CD14-positive monocyte (primary cell): ENCODE measurements at regions not wholly inside any gene's neighbourhood (a gene's known extent, or its start where the extent isn't known, plus 50 kb on each side); places are given as distances from the start of the nearest gene placed in this dataset.

Experiments used
- DNase-seq, 3 donors: peaks; one replicate each; pipeline ENCODE4 v3.0.0-alpha.2; 2011 to 2022
- H2AFZ ChIP-seq: 2 replicates; pipeline ENCODE4 v1.6.0; 2012; ENCODE audit warnings: mild to moderate bottlenecking, low read depth, low read length, inconsistent platforms; ENCODE audit not compliant: insufficient read depth, poor library complexity, severe bottlenecking
- H3K27ac ChIP-seq, 2 donors: 1 replicate in 1 of 2; 2 replicates in 1 of 2; pipeline ENCODE4 v1.5.1; 2012 to 2013; ENCODE audit warnings: low read length in 2 of 2, control low read depth in 1 of 2, inconsistent platforms in 1 of 2, low read depth in 1 of 2, mild to moderate bottlenecking in 1 of 2
- H3K27me3 ChIP-seq, 2 donors: one replicate each; pipeline versions ENCODE4 v1.6.0 to v1.6.1; 2011 to 2013; ENCODE audit warnings: low read length in 2 of 2; ENCODE audit not compliant: control insufficient read depth in 2 of 2, insufficient read depth in 2 of 2
- H3K36me3 ChIP-seq, 2 donors: replicated peaks in 1 of 2; 1 replicate in 1 of 2; 2 replicates in 1 of 2; pipeline versions ENCODE4 v1.5.1 to v1.6.1; 2012 to 2013; ENCODE audit warnings: low read length in 2 of 2, control low read depth in 1 of 2, inconsistent platforms in 1 of 2, mild to moderate bottlenecking in 1 of 2; ENCODE audit not compliant: insufficient read depth in 2 of 2, control insufficient read depth in 1 of 2
- H3K4me1 ChIP-seq, 2 donors: 1 replicate in 1 of 2; 2 replicates in 1 of 2; pipeline versions ENCODE4 v1.5.1 to v1.6.1; 2012 to 2013; ENCODE audit warnings: low read length in 2 of 2, control low read depth in 1 of 2, inconsistent platforms in 1 of 2, mild to moderate bottlenecking in 1 of 2, moderate library complexity in 1 of 2; ENCODE audit not compliant: insufficient read depth in 2 of 2, control insufficient read depth in 1 of 2
- H3K4me2 ChIP-seq: replicated peaks from 2 replicates; pipeline ENCODE3; 2012; ENCODE audit warnings: low read length, moderate library complexity, mild to moderate bottlenecking; ENCODE audit not compliant: poor library complexity, severe bottlenecking; ENCODE audit errors: extremely low read depth
- H3K4me3 ChIP-seq, 3 experiments: fragments of 200-600 bp in 1 of 3; sonication (generic) in 1 of 3; replicated peaks in 1 of 3; 1 replicate in 2 of 3; 2 replicates in 1 of 3; pipeline ENCODE4 v1.5.1; 2011 to 2013; ENCODE audit warnings: low read length in 3 of 3, mild to moderate bottlenecking in 3 of 3, control low read depth in 2 of 3, low read depth in 2 of 3, inconsistent platforms in 1 of 3, moderate library complexity in 1 of 3
- H3K79me2 ChIP-seq: 2 replicates; pipeline ENCODE4 v1.6.0; 2012; ENCODE audit warnings: mild to moderate bottlenecking, control low read depth, inconsistent platforms, low read length, moderate library complexity; ENCODE audit not compliant: insufficient read depth
- H3K9ac ChIP-seq: 2 replicates; pipeline ENCODE4 v1.6.0; 2017; ENCODE audit warnings: low read length, mild to moderate bottlenecking; ENCODE audit not compliant: insufficient read depth, poor library complexity, severe bottlenecking
- H3K9me3 ChIP-seq, 2 donors: replicated peaks in 1 of 2; 1 replicate in 1 of 2; 2 replicates in 1 of 2; pipeline versions ENCODE4 v1.5.1 to v1.6.1; 2012 to 2013; ENCODE audit warnings: low read length in 2 of 2, control low read depth in 1 of 2; ENCODE audit not compliant: control insufficient read depth in 1 of 2, insufficient read depth in 1 of 2
- H4K20me1 ChIP-seq: 2 replicates; pipeline ENCODE4 v1.6.0; 2012; ENCODE audit warnings: mild to moderate bottlenecking, low read length, control low read depth, moderate library complexity; ENCODE audit not compliant: insufficient read depth
- H3K27ac Mint-ChIP-seq, 7 donors: one replicate each; pipeline ENCODE4 v1.8.0; 2020; ENCODE audit warnings: mild to moderate bottlenecking in 7 of 7, mixed read lengths in 7 of 7, moderate library complexity in 6 of 7, inconsistent platforms in 2 of 7
- H3K27me3 Mint-ChIP-seq, 3 donors: one replicate each; pipeline ENCODE4 v1.8.0; 2021 to 2022; ENCODE audit warnings: low read depth in 3 of 3, mild to moderate bottlenecking in 3 of 3, mixed read lengths in 3 of 3, moderate library complexity in 3 of 3, inconsistent platforms in 1 of 3
- H3K36me3 Mint-ChIP-seq, 2 donors: one replicate each; pipeline ENCODE4 v1.8.0; 2020; ENCODE audit warnings: mixed read lengths in 2 of 2, inconsistent platforms in 1 of 2, mild to moderate bottlenecking in 1 of 2
- H3K4me1 Mint-ChIP-seq: one replicate; pipeline ENCODE4 v1.8.0; 2020; ENCODE audit warnings: mild to moderate bottlenecking, mixed read lengths
- H3K4me3 Mint-ChIP-seq, 2 donors: one replicate each; pipeline ENCODE4 v1.8.0; 2020; ENCODE audit warnings: mild to moderate bottlenecking in 2 of 2, mixed read lengths in 2 of 2, moderate library complexity in 1 of 2
- H3K9me3 Mint-ChIP-seq, 7 donors: one replicate each; pipeline ENCODE4 v1.8.0; 2020 to 2022; ENCODE audit warnings: mixed read lengths in 7 of 7, mild to moderate bottlenecking in 6 of 7, moderate library complexity in 6 of 7, inconsistent platforms in 2 of 7
- WGBS: methylation state at CpG from one replicate; pipeline ENCODE4 v1.1.5; 2013; ENCODE audit warnings: missing lambda C conversion rate; ENCODE audit not compliant: insufficient coverage; 5-methylcytosine and 5-hydroxymethylcytosine counted together
- intact Hi-C, 2 donors: fragments of 100-400 bp; cut with micrococcal nuclease; formaldehyde crosslinking; loops; one replicate each; pipeline versions ENCODE4 v1.15.0 to v1.15.1; 2023
- TF ChIP-seq, protein P1 (sequence below): fragments of 200-600 bp; IDR thresholded peaks from one replicate; pipeline ENCODE4 v1.8.0; 2022; ENCODE audit warnings: antibody characterized with exemption, mild to moderate bottlenecking

DNA sequence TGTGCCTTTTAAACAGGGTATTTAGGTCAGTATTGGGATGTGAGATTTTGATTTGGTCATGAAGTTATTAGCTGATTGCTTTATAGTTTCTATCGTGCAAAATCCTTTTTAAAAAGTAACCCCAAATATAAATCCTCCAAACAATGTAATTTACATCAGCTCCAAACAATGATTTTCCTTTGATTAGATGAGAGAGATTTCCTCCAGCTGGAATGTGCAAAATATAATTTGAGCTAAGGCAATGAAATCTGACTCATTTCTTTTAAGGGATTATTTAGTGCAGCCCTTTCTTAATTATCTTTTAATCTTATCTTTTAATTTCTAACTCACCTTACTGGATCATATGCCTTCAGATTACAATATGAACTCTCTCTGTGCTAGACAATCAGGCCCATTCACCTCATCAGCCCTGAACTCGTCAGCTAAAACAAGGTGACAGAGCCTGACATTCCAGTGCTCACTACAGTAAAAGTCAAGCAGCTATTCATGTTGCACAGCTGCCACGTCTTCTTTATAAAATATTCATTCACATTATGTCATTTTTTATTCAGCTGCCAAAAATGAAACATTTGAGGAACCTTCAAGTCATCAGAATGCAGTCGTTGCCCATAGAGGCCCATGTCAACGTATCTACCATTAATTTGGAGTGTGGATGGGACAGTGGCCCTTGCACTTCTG, 440.1 kb downstream of the CBLN4 start:
- 42% methylated on average over 3 of the region's 5 CpGs for WGBS
- TF ChIP-seq, protein P1, sequence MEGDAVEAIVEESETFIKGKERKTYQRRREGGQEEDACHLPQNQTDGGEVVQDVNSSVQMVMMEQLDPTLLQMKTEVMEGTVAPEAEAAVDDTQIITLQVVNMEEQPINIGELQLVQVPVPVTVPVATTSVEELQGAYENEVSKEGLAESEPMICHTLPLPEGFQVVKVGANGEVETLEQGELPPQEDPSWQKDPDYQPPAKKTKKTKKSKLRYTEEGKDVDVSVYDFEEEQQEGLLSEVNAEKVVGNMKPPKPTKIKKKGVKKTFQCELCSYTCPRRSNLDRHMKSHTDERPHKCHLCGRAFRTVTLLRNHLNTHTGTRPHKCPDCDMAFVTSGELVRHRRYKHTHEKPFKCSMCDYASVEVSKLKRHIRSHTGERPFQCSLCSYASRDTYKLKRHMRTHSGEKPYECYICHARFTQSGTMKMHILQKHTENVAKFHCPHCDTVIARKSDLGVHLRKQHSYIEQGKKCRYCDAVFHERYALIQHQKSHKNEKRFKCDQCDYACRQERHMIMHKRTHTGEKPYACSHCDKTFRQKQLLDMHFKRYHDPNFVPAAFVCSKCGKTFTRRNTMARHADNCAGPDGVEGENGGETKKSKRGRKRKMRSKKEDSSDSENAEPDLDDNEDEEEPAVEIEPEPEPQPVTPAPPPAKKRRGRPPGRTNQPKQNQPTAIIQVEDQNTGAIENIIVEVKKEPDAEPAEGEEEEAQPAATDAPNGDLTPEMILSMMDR, result no peak
- Histone ChIP-seq H3K27ac (no peak overlapping the region), H2AFZ (no peak overlapping the region), H3K27me3 (no peaks in the 10 kb centered on the region), H3K4me2 (no peak overlapping the region), H3K9me3 (peaks cover 8 to 9% of the 10 kb centered on the region in 2 donors), H4K20me1 (no peaks in the 10 kb centered on the region), H3K4me1 (no peaks in the 10 kb centered on the region), H3K36me3 (no peaks in the 10 kb centered on the region), H3K79me2 (no peaks in the 10 kb centered on the region), H3K4me3 (no peak overlapping the region), H3K9ac (no peak overlapping the region)
- DNase-seq, result no peak
- Mint-ChIP-seq H3K4me1 (no peaks in the 10 kb centered on the region), H3K36me3 (no peaks in the 10 kb centered on the region), H3K4me3 (no peak overlapping the region), H3K27me3 (no peaks in the 10 kb centered on the region), H3K27ac (no peak overlapping the region), H3K9me3 (peaks cover 0 to 8% (median 4%) of the 10 kb centered on the region in 7 donors)
- intact Hi-C loops, result no loop called here

- H3K79me2 ChIP-seq, result no peaks in the 10 kb centered on the region
- Mint-ChIP-seq H3K36me3 (no peaks in the 10 kb centered on the region), H3K4me3 (no peak overlapping the region), H3K9me3 (peaks cover 0 to 8% (median 5%) of the 10 kb centered on the region in 7 donors), H3K4me1 (no peaks in the 10 kb centered on the region), H3K27me3 (no peaks in the 10 kb centered on the region), H3K27ac (no peak overlapping the region)
- intact Hi-C loops, result no loop called here
- no peak overlapping the region for H3K4me3 ChIP-seq
- no peak overlapping the region for H3K27ac ChIP-seq
- TF ChIP-seq, protein P1, result no peak
- no peaks in the 10 kb centered on the region for H3K4me1 ChIP-seq
- H3K9ac ChIP-seq, result no peak overlapping the region
- no peak for DNase-seq
- H4K20me1 ChIP-seq, result no peaks in the 10 kb centered on the region
- no peak overlapping the region for H2AFZ ChIP-seq
- H3K27me3 ChIP-seq, result no peaks in the 10 kb centered on the region
- no peaks in the 10 kb centered on the region for H3K36me3 ChIP-seq
- peaks cover 0 to 9% of the 10 kb centered on the region in 2 donors for H3K9me3 ChIP-seq
- whole genome bisulfite sequencing, result no CpG with 5 or more reads among the region's 3 CpGs
- H3K4me2 ChIP-seq, result no peak overlapping the region
Measured at GRCh38 chr20:55561259-55561658, 444.1 kb downstream of the CBLN4 start.
